Aorta (tissue), 5 donors: ENCODE measurements at regions not wholly inside any gene's neighbourhood (a gene's known extent, or its start where the extent isn't known, plus 50 kb on each side); places are given as distances from the start of the nearest gene placed in this dataset.
"Not testable (repeated sequence)": the region's sequence is repeated elsewhere in the genome, so short reads cannot be mapped to it uniquely, and the experiment has no call there.

Source experiments
- ATAC-seq: fragments of 200-7000 bp; cut with Tn5 transposase; one replicate; pipeline ENCODE4 v1.9.1; 2022; ENCODE audit warnings: moderate library complexity; ENCODE audit not compliant: low FRiP score
- DNase-seq, 2 donors: peaks; one replicate each; pipeline ENCODE4 v3.0.0-alpha.2; 2020
- H3K27ac ChIP-seq, 2 donors: one replicate each; pipeline ENCODE4 v1.5.1; 2013; ENCODE audit warnings: low read length in 2 of 2, mild to moderate bottlenecking in 2 of 2, moderate library complexity in 2 of 2, control low read depth in 1 of 2, inconsistent platforms in 1 of 2, low read depth in 1 of 2
- H3K27me3 ChIP-seq, 2 donors: one replicate each; pipeline ENCODE4 v1.6.1; 2013; ENCODE audit warnings: control low read depth in 1 of 2, low read length in 1 of 2, mild to moderate bottlenecking in 1 of 2, moderate library complexity in 1 of 2; ENCODE audit not compliant: insufficient read depth in 2 of 2, control insufficient read depth in 1 of 2
- H3K36me3 ChIP-seq, 2 donors: one replicate each; pipeline ENCODE4 v1.6.1; 2013; ENCODE audit warnings: control low read depth in 1 of 2, low read length in 1 of 2, mild to moderate bottlenecking in 1 of 2; ENCODE audit not compliant: insufficient read depth in 2 of 2, control insufficient read depth in 1 of 2
- H3K4me1 ChIP-seq, 2 donors: one replicate each; pipeline ENCODE4 v1.6.1; 2013; ENCODE audit warnings: low read length in 2 of 2, control low read depth in 1 of 2, mild to moderate bottlenecking in 1 of 2, moderate library complexity in 1 of 2; ENCODE audit not compliant: insufficient read depth in 2 of 2, control insufficient read depth in 1 of 2
- H3K4me3 ChIP-seq, 2 donors: one replicate each; pipeline ENCODE4 v1.5.1; 2013; ENCODE audit warnings: low read length in 2 of 2, control low read depth in 1 of 2, mild to moderate bottlenecking in 1 of 2
- H3K9me3 ChIP-seq: one replicate; pipeline ENCODE4 v1.6.1; 2013; ENCODE audit warnings: mild to moderate bottlenecking, low read length; ENCODE audit not compliant: control insufficient read depth
- WGBS, 2 donors: extraction: QIAGEN DNeasy Blood & Tissue Kit; methylation state at CpG; one replicate each; pipeline ENCODE4 v1.1.7; 2013; 5-methylcytosine and 5-hydroxymethylcytosine counted together
- intact Hi-C, 2 donors: fragments of 100-400 bp; cut with DNase I; formaldehyde crosslinking; loops; one replicate each; pipeline versions ENCODE4 v1.14.2 to v1.15.0; 2022
- donor health status: healthy with polysubstance abuse.
- donor health status: Bipolar disorder and iron deficiency.
- donor health status: DM: no; HTN: no; CAD: no.
- donor health status: DM: no; HTN: no; CAD: no.
- donor health status: DM: yes; HTN: yes; CAD: no.

- intact Hi-C loops, H3K4me3 ChIP-seq, H3K27me3 ChIP-seq, H3K4me1 ChIP-seq, H3K27ac ChIP-seq, H3K9me3 ChIP-seq, H3K36me3 ChIP-seq, DNase-seq, ATAC-seq: not testable (repeated sequence)
Observed at GRCh38 chr4:118477826-118478225, 125.0 kb upstream of the PRSS12 start.

GRCh38 chr4:118485801-118486314 lies 133.1 kb upstream of the PRSS12 start:
- H3K9me3 ChIP-seq, H3K4me3 ChIP-seq, H3K36me3 ChIP-seq, H3K4me1 ChIP-seq, intact Hi-C loops, H3K27me3 ChIP-seq, H3K27ac ChIP-seq, DNase-seq, ATAC-seq: not testable (repeated sequence)
- WGBS, 2 donors, result 56 to 57% methylated on average over 2 of the region's 3 CpGs

GRCh38 chr4:118492963-118493362 lies 140.2 kb upstream of the PRSS12 start:
- H3K9me3 ChIP-seq, H3K4me3 ChIP-seq, H3K27me3 ChIP-seq, H3K27ac ChIP-seq, H3K36me3 ChIP-seq, DNase-seq, H3K4me1 ChIP-seq, intact Hi-C loops, ATAC-seq: not testable (repeated sequence)
- 85 to 86% methylated on average over 4 of the region's 4 CpGs for WGBS, 2 donors

- H3K4me3 ChIP-seq, H3K36me3 ChIP-seq, ATAC-seq, DNase-seq, H3K4me1 ChIP-seq, intact Hi-C loops, H3K27me3 ChIP-seq, H3K27ac ChIP-seq, H3K9me3 ChIP-seq: not testable (repeated sequence)
- WGBS, 2 donors, result 80 to 82% methylated on average over 6 of the region's 6 CpGs
Observed at GRCh38 chr4:118494437-118494836, 141.6 kb upstream of the PRSS12 start.

- H3K36me3 ChIP-seq, H3K27me3 ChIP-seq, H3K4me1 ChIP-seq, intact Hi-C loops, H3K4me3 ChIP-seq, H3K9me3 ChIP-seq, H3K27ac ChIP-seq, ATAC-seq: not testable (repeated sequence)
- DNase-seq, result peak in 1 of 2 donors; percentile 25
- 83 to 87% methylated on average over 5 of the region's 5 CpGs for WGBS, 2 donors
Observed at GRCh38 chr4:118502967-118503366, 150.2 kb upstream of the PRSS12 start.

- H3K27ac ChIP-seq, H3K9me3 ChIP-seq, H3K4me1 ChIP-seq, intact Hi-C loops, ATAC-seq, H3K27me3 ChIP-seq, DNase-seq, H3K36me3 ChIP-seq, H3K4me3 ChIP-seq: not testable (repeated sequence)
Observed at GRCh38 chr4:118504927-118505326, 152.1 kb upstream of the PRSS12 start.

- 55 to 61% methylated on average over 3 of the region's 3 CpGs for WGBS, 2 donors
- ATAC-seq, H3K9me3 ChIP-seq, H3K27ac ChIP-seq, H3K27me3 ChIP-seq, H3K36me3 ChIP-seq, H3K4me3 ChIP-seq, H3K4me1 ChIP-seq, intact Hi-C loops, DNase-seq: not testable (repeated sequence)
Observed at GRCh38 chr4:118505491-118505890, 152.7 kb upstream of the PRSS12 start.

- H3K27ac ChIP-seq, H3K27me3 ChIP-seq, DNase-seq, H3K36me3 ChIP-seq, ATAC-seq, H3K4me3 ChIP-seq, intact Hi-C loops, H3K9me3 ChIP-seq, H3K4me1 ChIP-seq: not testable (repeated sequence)
- 44 to 56% methylated on average over 3 of the region's 3 CpGs for WGBS, 2 donors
Observed at GRCh38 chr4:118512870-118513269, 160.1 kb upstream of the PRSS12 start.

GRCh38 chr4:118514332-118514731 lies 161.5 kb upstream of the PRSS12 start:
- H3K9me3 ChIP-seq, H3K27ac ChIP-seq, H3K36me3 ChIP-seq, ATAC-seq, intact Hi-C loops, H3K27me3 ChIP-seq, H3K4me3 ChIP-seq, DNase-seq, H3K4me1 ChIP-seq: not testable (repeated sequence)
- 70 to 88% methylated on average over 2 to 3 of the region's 3 CpGs for WGBS, 2 donors
